ENCODE measurements at regions not wholly inside any gene's neighbourhood (a gene's known extent, or its start where the extent isn't known, plus 50 kb on each side); places are given as distances from the start of the nearest gene placed in this dataset.

DNA sequence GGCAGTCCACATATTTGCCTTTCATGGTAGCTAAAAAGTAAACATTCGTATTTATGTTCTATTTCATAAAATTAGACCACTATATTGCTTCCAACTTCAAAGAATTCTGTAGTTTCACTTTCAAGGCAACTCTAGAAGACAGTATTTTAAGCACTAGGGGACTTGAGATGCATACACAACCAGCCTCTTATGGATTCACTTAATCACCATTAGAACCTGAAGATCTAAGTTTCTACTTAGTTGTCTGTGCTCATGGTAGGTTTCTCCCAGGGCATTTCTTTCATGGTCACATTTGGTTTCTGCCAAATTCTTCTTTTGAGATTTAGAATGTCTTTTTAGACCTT lies 209.9 kb upstream of the HCCS start:
- TF ChIP-seq, protein P1, sequence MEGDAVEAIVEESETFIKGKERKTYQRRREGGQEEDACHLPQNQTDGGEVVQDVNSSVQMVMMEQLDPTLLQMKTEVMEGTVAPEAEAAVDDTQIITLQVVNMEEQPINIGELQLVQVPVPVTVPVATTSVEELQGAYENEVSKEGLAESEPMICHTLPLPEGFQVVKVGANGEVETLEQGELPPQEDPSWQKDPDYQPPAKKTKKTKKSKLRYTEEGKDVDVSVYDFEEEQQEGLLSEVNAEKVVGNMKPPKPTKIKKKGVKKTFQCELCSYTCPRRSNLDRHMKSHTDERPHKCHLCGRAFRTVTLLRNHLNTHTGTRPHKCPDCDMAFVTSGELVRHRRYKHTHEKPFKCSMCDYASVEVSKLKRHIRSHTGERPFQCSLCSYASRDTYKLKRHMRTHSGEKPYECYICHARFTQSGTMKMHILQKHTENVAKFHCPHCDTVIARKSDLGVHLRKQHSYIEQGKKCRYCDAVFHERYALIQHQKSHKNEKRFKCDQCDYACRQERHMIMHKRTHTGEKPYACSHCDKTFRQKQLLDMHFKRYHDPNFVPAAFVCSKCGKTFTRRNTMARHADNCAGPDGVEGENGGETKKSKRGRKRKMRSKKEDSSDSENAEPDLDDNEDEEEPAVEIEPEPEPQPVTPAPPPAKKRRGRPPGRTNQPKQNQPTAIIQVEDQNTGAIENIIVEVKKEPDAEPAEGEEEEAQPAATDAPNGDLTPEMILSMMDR (IDR thresholded peaks at IDR 0.05; ENCODE audit: poor library complexity, severe bottlenecking): no peak
- DNase-seq (ENCODE audit: low spot score) (no peak), ATAC-seq (ENCODE audit: low read depth) (no peak)
- Histone ChIP-seq H3K4me3 (ENCODE audit: severe bottlenecking) (no peak overlapping the region), H3K4me1 (ENCODE audit: insufficient read depth, poor library complexity, severe bottlenecking) (peaks cover 5% of the 10 kb centered on the region), H3K27ac (ENCODE audit: poor library complexity, severe bottlenecking) (no peak overlapping the region), H3K9me3 (ENCODE audit: severe bottlenecking) (no peaks in the 10 kb centered on the region), H3K36me3 (ENCODE audit: low read depth) (no peaks in the 10 kb centered on the region), H3K27me3 (ENCODE audit: insufficient read depth, poor library complexity, severe bottlenecking) (no peaks in the 10 kb centered on the region)

DNA sequence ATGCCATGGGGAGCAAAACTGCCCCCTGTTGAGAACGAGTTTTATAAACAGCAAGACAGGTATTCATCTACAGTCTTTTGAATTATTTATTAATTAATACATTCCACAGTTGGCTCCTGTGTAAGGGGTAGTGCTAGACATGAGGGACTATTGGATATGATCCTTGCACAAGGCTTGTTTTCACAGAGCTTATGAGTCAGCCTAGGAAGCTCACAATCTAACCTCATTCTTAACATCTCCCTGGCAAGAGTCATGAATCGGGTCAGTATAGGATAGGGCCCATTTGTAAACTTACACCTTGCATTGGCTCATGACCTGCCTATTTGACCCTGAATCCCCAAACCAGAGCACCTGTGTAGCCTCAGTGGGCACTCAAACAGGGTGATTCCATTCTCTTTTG lies 209.1 kb upstream of the HCCS start:
- ATAC-seq (ENCODE audit: low read depth) (peak; percentile 85), DNase-seq (ENCODE audit: low spot score) (no peak)
- Histone ChIP-seq H3K9me3 (ENCODE audit: severe bottlenecking) (no peaks in the 10 kb centered on the region), H3K27ac (ENCODE audit: poor library complexity, severe bottlenecking) (no peak overlapping the region), H3K4me1 (ENCODE audit: insufficient read depth, poor library complexity, severe bottlenecking) (peaks cover 5% of the 10 kb centered on the region), H3K36me3 (ENCODE audit: low read depth) (no peaks in the 10 kb centered on the region), H3K4me3 (ENCODE audit: severe bottlenecking) (no peak overlapping the region), H3K27me3 (ENCODE audit: insufficient read depth, poor library complexity, severe bottlenecking) (no peaks in the 10 kb centered on the region)
- TF ChIP-seq, protein P1 (IDR thresholded peaks at IDR 0.05; ENCODE audit: poor library complexity, severe bottlenecking): no peak

DNA sequence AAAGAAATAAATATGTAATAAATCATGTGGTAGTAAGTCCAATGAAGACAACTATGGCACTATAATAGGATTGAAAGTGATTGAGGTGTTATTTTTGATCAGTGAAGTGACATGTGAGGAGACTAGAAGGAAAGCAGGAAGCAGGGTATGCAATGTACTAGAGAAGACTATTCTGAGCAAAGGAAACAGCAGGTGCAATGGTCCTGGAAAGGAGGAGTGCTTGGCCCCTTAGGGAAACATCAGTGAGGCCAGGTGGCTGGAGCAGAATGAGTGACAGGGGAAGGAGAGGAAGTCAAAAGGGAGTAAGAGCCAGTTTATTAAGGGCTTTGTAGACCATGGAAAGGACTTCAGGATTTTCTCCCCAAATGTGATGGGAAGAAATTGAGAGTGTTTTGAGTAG lies 207.6 kb upstream of the HCCS start:
- Histone ChIP-seq H3K36me3 (ENCODE audit: low read depth) (no peaks in the 10 kb centered on the region), H3K4me1 (ENCODE audit: insufficient read depth, poor library complexity, severe bottlenecking) (peaks cover 5% of the 10 kb centered on the region), H3K9me3 (ENCODE audit: severe bottlenecking) (no peaks in the 10 kb centered on the region), H3K27ac (ENCODE audit: poor library complexity, severe bottlenecking) (no peak overlapping the region), H3K27me3 (ENCODE audit: insufficient read depth, poor library complexity, severe bottlenecking) (no peaks in the 10 kb centered on the region), H3K4me3 (ENCODE audit: severe bottlenecking) (no peak overlapping the region)
- TF ChIP-seq, protein P1 (IDR thresholded peaks at IDR 0.05; ENCODE audit: poor library complexity, severe bottlenecking): no peak
- no peak for ATAC-seq (ENCODE audit: low read depth)
- DNase-seq (ENCODE audit: low spot score): no peak

DNA sequence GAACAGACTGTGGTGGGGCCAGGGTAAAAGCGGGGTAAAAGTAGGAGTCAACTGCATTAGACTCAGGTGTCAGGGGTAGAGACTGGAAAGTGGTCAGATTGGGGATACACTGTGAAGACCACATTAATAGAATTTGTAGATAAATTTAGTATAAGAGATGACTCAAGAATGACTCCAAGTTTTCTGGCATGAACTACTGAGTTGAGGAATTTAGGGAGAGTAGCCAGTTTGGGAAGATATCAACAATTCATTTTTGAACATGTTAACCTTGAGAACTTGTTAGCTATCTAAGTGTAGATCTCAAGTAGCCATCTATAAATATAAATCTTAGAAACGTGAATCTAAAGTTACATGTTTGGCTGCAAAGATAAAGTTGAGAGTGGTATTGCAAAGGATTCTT lies 206.9 kb upstream of the HCCS start:
- H3K4me1 ChIP-seq (ENCODE audit: insufficient read depth, poor library complexity, severe bottlenecking): peaks cover 5% of the 10 kb centered on the region
- ATAC-seq (ENCODE audit: low read depth) (0 out of 3 replicates have a peak, but pooled peaks have one; percentile 19), DNase-seq (ENCODE audit: low spot score) (no peak)
- no peak overlapping the region for H3K4me3 ChIP-seq (ENCODE audit: severe bottlenecking)
- no peaks in the 10 kb centered on the region for H3K9me3 ChIP-seq (ENCODE audit: severe bottlenecking)
- H3K27me3 ChIP-seq (ENCODE audit: insufficient read depth, poor library complexity, severe bottlenecking): no peaks in the 10 kb centered on the region
- TF ChIP-seq, protein P1 (IDR thresholded peaks at IDR 0.05; ENCODE audit: poor library complexity, severe bottlenecking): no peak
- H3K36me3 ChIP-seq (ENCODE audit: low read depth): no peaks in the 10 kb centered on the region
- no peak overlapping the region for H3K27ac ChIP-seq (ENCODE audit: poor library complexity, severe bottlenecking)

DNA sequence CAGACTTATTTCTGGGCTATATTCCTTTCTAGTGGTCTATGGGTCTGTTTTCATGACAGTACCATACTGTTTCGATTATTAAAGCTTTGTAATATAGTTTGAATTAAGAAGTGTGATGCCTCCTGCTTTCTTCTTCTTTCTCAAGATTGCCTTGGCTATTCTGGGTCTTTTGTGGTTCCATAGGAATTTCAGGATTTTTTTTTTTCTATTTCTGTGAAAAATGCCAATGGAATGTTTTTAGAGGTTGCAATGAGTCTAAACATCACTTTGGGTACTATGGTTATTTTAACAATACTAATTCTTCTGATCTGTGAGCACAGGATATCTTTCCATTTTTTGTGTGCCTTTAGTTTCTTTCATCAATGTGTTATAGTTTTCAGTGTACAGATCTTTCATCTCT lies 204.3 kb upstream of the HCCS start:
- DNase-seq (ENCODE audit: low spot score): no peak
- TF ChIP-seq, protein P1 (IDR thresholded peaks at IDR 0.05; ENCODE audit: poor library complexity, severe bottlenecking): no peak

More for the DNA sequence above, 204.3 kb upstream of the HCCS start:
- Histone ChIP-seq H3K27ac (ENCODE audit: poor library complexity, severe bottlenecking) (no peak overlapping the region), H3K9me3 (ENCODE audit: severe bottlenecking) (no peaks in the 10 kb centered on the region), H3K36me3 (ENCODE audit: low read depth) (no peaks in the 10 kb centered on the region), H3K4me1 (ENCODE audit: insufficient read depth, poor library complexity, severe bottlenecking) (no peaks in the 10 kb centered on the region), H3K4me3 (ENCODE audit: severe bottlenecking) (no peak overlapping the region), H3K27me3 (ENCODE audit: insufficient read depth, poor library complexity, severe bottlenecking) (no peaks in the 10 kb centered on the region)
- ATAC-seq (ENCODE audit: low read depth): no peak
